Progenitor cell of endocrine pancreas (in vitro differentiated cells): ENCODE measurements at regions not wholly inside any gene's neighbourhood (a gene's known extent, or its start where the extent isn't known, plus 50 kb on each side); places are given as distances from the start of the nearest gene placed in this dataset.

ENCODE experiments used
- DNase-seq: peaks from one replicate; pipeline ENCODE4 v3.0.0; 2021; ENCODE audit warnings: low spot score; ENCODE audit not compliant: unreplicated experiment
- H3K27ac Mint-ChIP-seq: 2 replicates; pipeline ENCODE4 v1.8.0; 2021; ENCODE audit warnings: mild to moderate bottlenecking, moderate library complexity, mixed read lengths
- H3K27me3 Mint-ChIP-seq: 2 replicates; pipeline ENCODE4 v1.8.0; 2021; ENCODE audit warnings: mixed read lengths
- H3K36me3 Mint-ChIP-seq: 2 replicates; pipeline ENCODE4 v1.8.0; 2022; ENCODE audit warnings: mixed read lengths; ENCODE audit not compliant: insufficient read depth
- H3K4me1 Mint-ChIP-seq: 2 replicates; pipeline ENCODE4 v1.8.0; 2021; ENCODE audit warnings: low read depth, mixed read lengths
- H3K4me3 Mint-ChIP-seq: 2 replicates; pipeline ENCODE4 v1.8.0; 2021; ENCODE audit warnings: low read depth, mild to moderate bottlenecking, moderate library complexity, mixed read lengths
- H3K9me3 Mint-ChIP-seq: 2 replicates; pipeline ENCODE4 v1.8.0; 2021; ENCODE audit warnings: low read depth, mixed read lengths
- CTCF ChIP-seq: fragments of 200-600 bp; sonication (generic); IDR thresholded peaks from one replicate; pipeline ENCODE4 v1.5.0; 2021; ENCODE audit warnings: antibody characterized with exemption, mild to moderate bottlenecking; ENCODE audit not compliant: unreplicated experiment

- H3K27me3 Mint-ChIP-seq: no peaks in the 10 kb centered on the region
- H3K4me3 Mint-ChIP-seq: no peak overlapping the region
- no peak for TF ChIP-seq CTCF
- no peak overlapping the region for H3K27ac Mint-ChIP-seq
- no peak for DNase-seq
- no peaks in the 10 kb centered on the region for H3K4me1 Mint-ChIP-seq
- H3K9me3 Mint-ChIP-seq: peaks cover 5% of the 10 kb centered on the region
- no peaks in the 10 kb centered on the region for H3K36me3 Mint-ChIP-seq
Measured at GRCh38 chr16:6993544-6993943, 339.1 kb upstream of the RBFOX1 start.

GRCh38 chr16:6988846-6989245, 343.8 kb upstream of the RBFOX1 start:
- no peaks in the 10 kb centered on the region for H3K36me3 Mint-ChIP-seq
- H3K9me3 Mint-ChIP-seq: no peaks in the 10 kb centered on the region
- H3K27ac Mint-ChIP-seq: no peak overlapping the region
- DNase-seq: no peak
- H3K4me3 Mint-ChIP-seq: no peak overlapping the region
- TF ChIP-seq CTCF: no peak
- no peaks in the 10 kb centered on the region for H3K4me1 Mint-ChIP-seq
- H3K27me3 Mint-ChIP-seq: no peaks in the 10 kb centered on the region

GRCh38 chr16:6977916-6978315, 354.7 kb upstream of the RBFOX1 start:
- H3K4me3 Mint-ChIP-seq: no peak overlapping the region
- H3K9me3 Mint-ChIP-seq: no peaks in the 10 kb centered on the region
- H3K27ac Mint-ChIP-seq: no peak overlapping the region
- no peaks in the 10 kb centered on the region for H3K36me3 Mint-ChIP-seq
- no peak for DNase-seq
- H3K4me1 Mint-ChIP-seq: peaks cover 21% of the 10 kb centered on the region
- no peaks in the 10 kb centered on the region for H3K27me3 Mint-ChIP-seq
- TF ChIP-seq CTCF: no peak

GRCh38 chr16:6977291-6977690, 355.4 kb upstream of the RBFOX1 start:
- Mint-ChIP-seq H3K4me3 (no peak overlapping the region), H3K9me3 (no peaks in the 10 kb centered on the region), H3K27ac (peak overlapping the region; percentile 76), H3K36me3 (no peaks in the 10 kb centered on the region), H3K4me1 (peaks cover 21% of the 10 kb centered on the region), H3K27me3 (peaks cover 2% of the 10 kb centered on the region)
- TF ChIP-seq CTCF: no peak
- DNase-seq: no peak

GRCh38 chr16:6976716-6977115, 355.9 kb upstream of the RBFOX1 start:
- H3K36me3 Mint-ChIP-seq: no peaks in the 10 kb centered on the region
- H3K27ac Mint-ChIP-seq: no peak overlapping the region
- no peaks in the 10 kb centered on the region for H3K9me3 Mint-ChIP-seq
- TF ChIP-seq CTCF: no peak
- peaks cover 4% of the 10 kb centered on the region for H3K27me3 Mint-ChIP-seq
- DNase-seq: no peak
- no peak overlapping the region for H3K4me3 Mint-ChIP-seq
- peaks cover 21% of the 10 kb centered on the region for H3K4me1 Mint-ChIP-seq
